ENCODE measurements at regions not wholly inside any gene's neighbourhood (a gene's known extent, or its start where the extent isn't known, plus 50 kb on each side); places are given as distances from the start of the nearest gene placed in this dataset.

GRCh38 chr12:90091809-90092208 is 383.2 kb upstream of the ATP2B1 start:
- no peak for DNase-seq (ENCODE audit: low spot score)
- TF ChIP-seq REST (IDR thresholded peaks at IDR 0.05) (no peak), MAX (IDR thresholded peaks at IDR 0.05) (no peak), HNF4A (conservative IDR thresholded peaks at IDR 0.05) (no peak), NR2F2 (IDR thresholded peaks at IDR 0.05) (no peak)
- no peak overlapping the region for H3K27ac ChIP-seq (ENCODE audit: low read depth in 1 of 2, low read length in 2 of 2)
- H3K27me3 ChIP-seq (ENCODE audit: control insufficient read depth in 4 of 4, insufficient read depth in 4 of 4, low read length in 3 of 4): no peaks in the 10 kb centered on the region
- no peaks in the 10 kb centered on the region for H3K9me3 ChIP-seq (ENCODE audit: control insufficient read depth in 4 of 4, low read length in 3 of 4)
- no peak overlapping the region for H3K4me3 ChIP-seq (ENCODE audit: low read depth in 1 of 3, low read length in 3 of 3)
- no peaks in the 10 kb centered on the region for H3K4me1 ChIP-seq (ENCODE audit: control insufficient read depth in 4 of 4, insufficient read depth in 4 of 4, low read length in 3 of 4)
- 91% methylated on average over 3 of the region's 3 CpGs for WGBS
- H3K36me3 ChIP-seq (ENCODE audit: control insufficient read depth in 4 of 4, insufficient read depth in 3 of 4, low read depth in 1 of 4, low read length in 3 of 4): no peaks in the 10 kb centered on the region
- no peak overlapping the region for H3K9ac ChIP-seq (ENCODE audit: low read depth in 1 of 2, low read length in 2 of 2)

GRCh38 chr12:90090929-90091651 is 382.5 kb upstream of the ATP2B1 start:
- Histone ChIP-seq H3K27ac (ENCODE audit: low read depth in 1 of 2, low read length in 2 of 2) (no peak overlapping the region), H3K4me1 (ENCODE audit: control insufficient read depth in 4 of 4, insufficient read depth in 4 of 4, low read length in 3 of 4) (no peaks in the 10 kb centered on the region), H3K4me3 (ENCODE audit: low read depth in 1 of 3, low read length in 3 of 3) (no peak overlapping the region), H3K36me3 (ENCODE audit: control insufficient read depth in 4 of 4, insufficient read depth in 3 of 4, low read depth in 1 of 4, low read length in 3 of 4) (no peaks in the 10 kb centered on the region), H3K9ac (ENCODE audit: low read depth in 1 of 2, low read length in 2 of 2) (no peak overlapping the region), H3K27me3 (ENCODE audit: control insufficient read depth in 4 of 4, insufficient read depth in 4 of 4, low read length in 3 of 4) (no peaks in the 10 kb centered on the region), H3K9me3 (ENCODE audit: control insufficient read depth in 4 of 4, low read length in 3 of 4) (no peaks in the 10 kb centered on the region)
- WGBS: 63% methylated on average over 3 of the region's 3 CpGs
- no peak for DNase-seq (ENCODE audit: low spot score)
- TF ChIP-seq NR2F2 (IDR thresholded peaks at IDR 0.05) (no peak), REST (IDR thresholded peaks at IDR 0.05) (no peak), FOXA1 (IDR thresholded peaks at IDR 0.05) (no peak)

- WGBS: 83% methylated on average over 1 of the region's 1 CpG
Observed at GRCh38 chr12:90086281-90086680, 377.6 kb upstream of the ATP2B1 start.

More at GRCh38 chr12:90086281-90086680, 377.6 kb upstream of the ATP2B1 start:
- Histone ChIP-seq H3K27ac (ENCODE audit: low read depth in 1 of 2, low read length in 2 of 2) (no peak overlapping the region), H3K9me3 (ENCODE audit: control insufficient read depth in 4 of 4, low read length in 3 of 4) (no peaks in the 10 kb centered on the region), H3K4me1 (ENCODE audit: control insufficient read depth in 4 of 4, insufficient read depth in 4 of 4, low read length in 3 of 4) (no peaks in the 10 kb centered on the region), H3K9ac (ENCODE audit: low read depth in 1 of 2, low read length in 2 of 2) (no peak overlapping the region), H3K36me3 (ENCODE audit: control insufficient read depth in 4 of 4, insufficient read depth in 3 of 4, low read depth in 1 of 4, low read length in 3 of 4) (no peaks in the 10 kb centered on the region), H3K27me3 (ENCODE audit: control insufficient read depth in 4 of 4, insufficient read depth in 4 of 4, low read length in 3 of 4) (no peaks in the 10 kb centered on the region), H3K4me3 (ENCODE audit: low read depth in 1 of 3, low read length in 3 of 3) (no peak overlapping the region)
- TF ChIP-seq JUND (IDR thresholded peaks at IDR 0.05): no peak
- TF ChIP-seq REST (IDR thresholded peaks at IDR 0.05): no peak
- no peak for TF ChIP-seq SP1 (IDR thresholded peaks at IDR 0.05)
- no peak for TF ChIP-seq YY1 (IDR thresholded peaks at IDR 0.05)
- TF ChIP-seq ZBTB33 (IDR thresholded peaks at IDR 0.05): no peak
- no peak for TF ChIP-seq RAD21 (IDR thresholded peaks at IDR 0.05)
- TF ChIP-seq RXRA (IDR thresholded peaks at IDR 0.05): no peak
- TF ChIP-seq TAF1 (conservative IDR thresholded peaks at IDR 0.05): no peak
- DNase-seq (ENCODE audit: low spot score): no peak
